ENCODE measurements at regions not wholly inside any gene's neighbourhood (a gene's known extent, or its start where the extent isn't known, plus 50 kb on each side); places are given as distances from the start of the nearest gene placed in this dataset.

GRCh38 chr11:24082241-24082640 lies 414.6 kb upstream of the LUZP2 start:
- TF ChIP-seq CTCF (optimal IDR thresholded peaks at IDR 0.05 in 1 of 3, IDR thresholded peaks at IDR 0.05 in 1 of 3, conservative IDR thresholded peaks at IDR 0.05 in 1 of 3; ENCODE audit: extremely low read depth in 1 of 3, insufficient read depth in 2 of 3, low read length in 3 of 3) (no peak), EZH2 (IDR thresholded peaks at IDR 0.05; ENCODE audit: low read length) (no peak)
- H3K27ac ChIP-seq (ENCODE audit: control insufficient read depth, insufficient read depth, low read length), result no peak overlapping the region
- FAIRE-seq (no peak), DNase-seq (ENCODE audit: low read depth, low spot score) (no peak)
- H2AFZ ChIP-seq (ENCODE audit: control insufficient read depth, low read length), result no peak overlapping the region
- H3K79me2 ChIP-seq (ENCODE audit: control insufficient read depth, insufficient read depth, low read length), result no peaks in the 10 kb centered on the region
- H3K4me2 ChIP-seq (ENCODE audit: control insufficient read depth, extremely low read depth, insufficient read depth, low read depth, low read length), result no peak overlapping the region
- no peak overlapping the region for H3K9ac ChIP-seq (ENCODE audit: control insufficient read depth, extremely low read depth, insufficient read depth, low read length)
- no peaks in the 10 kb centered on the region for H3K36me3 ChIP-seq (ENCODE audit: control insufficient read depth in 2 of 2, extremely low read depth in 1 of 2, insufficient read depth in 2 of 2, low read length in 2 of 2)
- H3K4me1 ChIP-seq (ENCODE audit: control insufficient read depth, extremely low read depth, insufficient read depth, low read length), result no peaks in the 10 kb centered on the region
- H3K9me1 ChIP-seq (ENCODE audit: control insufficient read depth, extremely low read depth, insufficient read depth, low read length), result no peaks in the 10 kb centered on the region
- dilution Hi-C loops (cut with MboI; ENCODE audit: extremely low pct_ligation_motif_present, low sequenced_read_pairs), result no loop called here
- no peak overlapping the region for H3K4me3 ChIP-seq (ENCODE audit: control insufficient read depth in 2 of 3, extremely low read depth in 1 of 3, insufficient read depth in 2 of 3, low read depth in 1 of 3, low read length in 3 of 3)
- no peaks in the 10 kb centered on the region for H3K9me3 ChIP-seq (ENCODE audit: control insufficient read depth, low read depth, low read length)
- H3K27me3 ChIP-seq (ENCODE audit: control insufficient read depth, extremely low read depth, insufficient read depth, low read length), result no peaks in the 10 kb centered on the region
- no peaks in the 10 kb centered on the region for H4K20me1 ChIP-seq (ENCODE audit: control insufficient read depth, extremely low read depth, insufficient read depth, low read length)

GRCh38 chr11:24082860-24083259 lies 414.0 kb upstream of the LUZP2 start:
- H3K9me1 ChIP-seq (ENCODE audit: control insufficient read depth, extremely low read depth, insufficient read depth, low read length), result no peaks in the 10 kb centered on the region
- no peaks in the 10 kb centered on the region for H3K36me3 ChIP-seq (ENCODE audit: control insufficient read depth in 2 of 2, extremely low read depth in 1 of 2, insufficient read depth in 2 of 2, low read length in 2 of 2)
- no peaks in the 10 kb centered on the region for H3K4me1 ChIP-seq (ENCODE audit: control insufficient read depth, extremely low read depth, insufficient read depth, low read length)
- H3K79me2 ChIP-seq (ENCODE audit: control insufficient read depth, insufficient read depth, low read length), result no peaks in the 10 kb centered on the region
- DNase-seq (ENCODE audit: low read depth, low spot score) (no peak), FAIRE-seq (no peak)
- no peaks in the 10 kb centered on the region for H4K20me1 ChIP-seq (ENCODE audit: control insufficient read depth, extremely low read depth, insufficient read depth, low read length)
- H3K9ac ChIP-seq (ENCODE audit: control insufficient read depth, extremely low read depth, insufficient read depth, low read length), result no peak overlapping the region
- dilution Hi-C loops (cut with MboI; ENCODE audit: extremely low pct_ligation_motif_present, low sequenced_read_pairs), result no loop called here
- no peak overlapping the region for H3K4me3 ChIP-seq (ENCODE audit: control insufficient read depth in 2 of 3, extremely low read depth in 1 of 3, insufficient read depth in 2 of 3, low read depth in 1 of 3, low read length in 3 of 3)
- H2AFZ ChIP-seq (ENCODE audit: control insufficient read depth, low read length), result no peak overlapping the region
- no peak overlapping the region for H3K4me2 ChIP-seq (ENCODE audit: control insufficient read depth, extremely low read depth, insufficient read depth, low read depth, low read length)
- H3K9me3 ChIP-seq (ENCODE audit: control insufficient read depth, low read depth, low read length), result no peaks in the 10 kb centered on the region
- TF ChIP-seq EZH2 (IDR thresholded peaks at IDR 0.05; ENCODE audit: low read length) (no peak), CTCF (optimal IDR thresholded peaks at IDR 0.05 in 1 of 3, IDR thresholded peaks at IDR 0.05 in 1 of 3, conservative IDR thresholded peaks at IDR 0.05 in 1 of 3; ENCODE audit: extremely low read depth in 1 of 3, insufficient read depth in 2 of 3, low read length in 3 of 3) (no peak)
- no peaks in the 10 kb centered on the region for H3K27me3 ChIP-seq (ENCODE audit: control insufficient read depth, extremely low read depth, insufficient read depth, low read length)
- H3K27ac ChIP-seq (ENCODE audit: control insufficient read depth, insufficient read depth, low read length), result no peak overlapping the region
